Cardiac muscle cell (in vitro differentiated cells and primary cell): ENCODE measurements at regions not wholly inside any gene's neighbourhood (a gene's known extent, or its start where the extent isn't known, plus 50 kb on each side); places are given as distances from the start of the nearest gene placed in this dataset.

Experiments used
- DNase-seq, 2 donors: peaks; one replicate each; pipeline versions ENCODE4 v3.0.0 to v3.0.0-alpha.2; 2010 to 2017; ENCODE audit warnings: low read depth in 1 of 2, low spot score in 1 of 2
- H3K27ac ChIP-seq: fragments of 200-600 bp; sonication (generic); 2 replicates; pipeline ENCODE4 v1.5.1; 2016
- H3K27me3 ChIP-seq: fragments of 200-600 bp; sonication (generic); 2 replicates; pipeline ENCODE4 v1.6.0; 2016; ENCODE audit warnings: control low read depth
- H3K36me3 ChIP-seq: fragments of 200-600 bp; sonication (generic); 2 replicates; pipeline ENCODE4 v1.5.1; 2016; ENCODE audit warnings: control low read depth
- H3K4me1 ChIP-seq: fragments of 200-600 bp; sonication (generic); 2 replicates; pipeline ENCODE4 v1.8.1; 2017; ENCODE audit warnings: low read depth, mild to moderate bottlenecking, mixed run types
- H3K4me3 ChIP-seq: fragments of 200-600 bp; sonication (generic); 2 replicates; pipeline ENCODE4 v1.5.1; 2016; ENCODE audit warnings: mild to moderate bottlenecking
- H3K9me3 ChIP-seq: fragments of 200-600 bp; sonication (generic); 2 replicates; pipeline ENCODE4 v1.5.1; 2017; ENCODE audit warnings: low read depth, mild to moderate bottlenecking, control low read depth
- TF ChIP-seq, protein P1 (sequence below): IDR thresholded peaks from 2 replicates; pipeline ENCODE4 v1.5.1; 2012; ENCODE audit warnings: low read depth, mild to moderate bottlenecking, low read length

DNA sequence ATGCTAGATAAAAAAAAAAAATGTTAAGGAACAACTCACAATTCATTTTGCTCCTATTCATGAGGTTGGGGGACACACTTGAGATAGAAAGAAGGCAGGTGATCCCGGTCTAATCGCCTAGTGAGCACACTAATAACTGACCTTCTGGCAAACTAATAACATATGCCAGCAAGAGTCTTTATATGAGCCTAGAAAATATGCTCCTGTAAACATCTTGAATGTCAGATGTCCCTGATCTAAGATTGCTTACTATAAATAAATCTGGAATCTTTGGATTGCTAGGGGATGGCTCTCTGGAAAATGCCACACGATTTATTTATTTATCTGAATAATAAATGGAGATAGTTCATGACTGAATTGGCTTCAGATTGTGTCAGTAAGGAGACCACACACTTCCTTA is 821.9 kb downstream of the GRIK2 start:
- Histone ChIP-seq H3K27me3 (no peaks in the 10 kb centered on the region), H3K36me3 (no peaks in the 10 kb centered on the region), H3K9me3 (no peaks in the 10 kb centered on the region), H3K4me3 (no peak overlapping the region), H3K27ac (no peak overlapping the region), H3K4me1 (no peaks in the 10 kb centered on the region)
- TF ChIP-seq, protein P1, sequence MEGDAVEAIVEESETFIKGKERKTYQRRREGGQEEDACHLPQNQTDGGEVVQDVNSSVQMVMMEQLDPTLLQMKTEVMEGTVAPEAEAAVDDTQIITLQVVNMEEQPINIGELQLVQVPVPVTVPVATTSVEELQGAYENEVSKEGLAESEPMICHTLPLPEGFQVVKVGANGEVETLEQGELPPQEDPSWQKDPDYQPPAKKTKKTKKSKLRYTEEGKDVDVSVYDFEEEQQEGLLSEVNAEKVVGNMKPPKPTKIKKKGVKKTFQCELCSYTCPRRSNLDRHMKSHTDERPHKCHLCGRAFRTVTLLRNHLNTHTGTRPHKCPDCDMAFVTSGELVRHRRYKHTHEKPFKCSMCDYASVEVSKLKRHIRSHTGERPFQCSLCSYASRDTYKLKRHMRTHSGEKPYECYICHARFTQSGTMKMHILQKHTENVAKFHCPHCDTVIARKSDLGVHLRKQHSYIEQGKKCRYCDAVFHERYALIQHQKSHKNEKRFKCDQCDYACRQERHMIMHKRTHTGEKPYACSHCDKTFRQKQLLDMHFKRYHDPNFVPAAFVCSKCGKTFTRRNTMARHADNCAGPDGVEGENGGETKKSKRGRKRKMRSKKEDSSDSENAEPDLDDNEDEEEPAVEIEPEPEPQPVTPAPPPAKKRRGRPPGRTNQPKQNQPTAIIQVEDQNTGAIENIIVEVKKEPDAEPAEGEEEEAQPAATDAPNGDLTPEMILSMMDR = no peak
- DNase-seq = no peak

DNA sequence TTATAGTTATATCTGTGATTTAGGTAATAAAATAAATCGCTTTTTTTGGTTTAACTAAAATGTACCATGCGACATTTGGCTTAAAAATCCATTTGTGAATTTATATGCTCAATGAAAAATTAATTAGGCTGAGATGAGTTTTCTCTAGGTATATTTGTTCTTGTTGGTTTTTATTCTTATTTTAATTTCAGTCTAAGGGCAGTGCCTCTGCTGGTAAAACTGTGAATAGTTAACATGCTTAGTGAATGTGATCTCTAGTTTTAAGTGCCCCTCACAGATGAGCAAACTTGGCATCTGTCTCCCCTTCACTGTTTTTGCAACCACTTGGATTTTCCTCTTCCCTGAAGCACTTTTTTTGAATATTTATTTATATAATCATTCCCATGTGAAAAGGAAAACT is 822.7 kb downstream of the GRIK2 start:
- H3K9me3 ChIP-seq = no peaks in the 10 kb centered on the region
- H3K36me3 ChIP-seq = no peaks in the 10 kb centered on the region
- TF ChIP-seq, protein P1 = no peak
- no peaks in the 10 kb centered on the region for H3K27me3 ChIP-seq
- H3K4me3 ChIP-seq = no peak overlapping the region
- H3K4me1 ChIP-seq = no peaks in the 10 kb centered on the region
- DNase-seq = no peak
- H3K27ac ChIP-seq = no peak overlapping the region

DNA sequence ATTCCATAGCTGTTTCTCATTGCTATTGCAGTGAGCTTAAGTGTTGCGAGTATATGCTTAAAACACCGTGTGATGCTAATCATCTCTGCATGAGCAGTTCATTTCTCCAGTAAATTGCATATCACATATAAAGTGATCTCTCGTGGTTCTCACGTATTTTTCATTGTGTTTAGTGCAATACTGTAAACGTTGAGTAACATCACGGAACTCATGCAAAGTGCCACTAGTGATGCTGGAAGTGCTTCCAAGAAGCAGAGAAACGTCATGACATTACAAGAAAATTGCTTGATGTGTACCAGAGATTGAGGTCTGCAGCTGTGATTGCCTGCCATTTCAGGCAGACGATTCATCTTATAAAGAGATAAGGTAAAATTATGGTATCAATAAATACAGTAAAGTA is 830.4 kb downstream of the GRIK2 start:
- H3K9me3 ChIP-seq = no peaks in the 10 kb centered on the region
- H3K36me3 ChIP-seq = no peaks in the 10 kb centered on the region
- no peaks in the 10 kb centered on the region for H3K27me3 ChIP-seq
- H3K4me1 ChIP-seq = no peaks in the 10 kb centered on the region
- H3K4me3 ChIP-seq = no peak overlapping the region
- H3K27ac ChIP-seq = no peak overlapping the region
- TF ChIP-seq, protein P1 = no peak
- DNase-seq = no peak

GRCh38 chr6:102229271-102229670 is 835.8 kb downstream of the GRIK2 start:
- no peak overlapping the region for H3K27ac ChIP-seq
- no peaks in the 10 kb centered on the region for H3K36me3 ChIP-seq
- peaks cover 4% of the 10 kb centered on the region for H3K4me1 ChIP-seq
- no peak overlapping the region for H3K4me3 ChIP-seq
- TF ChIP-seq, protein P1 = no peak
- no peaks in the 10 kb centered on the region for H3K27me3 ChIP-seq
- peak in 1 of 2 donors; percentile 9 for DNase-seq
- H3K9me3 ChIP-seq = no peaks in the 10 kb centered on the region
